ENCODE measurements at regions not wholly inside any gene's neighbourhood (a gene's known extent, or its start where the extent isn't known, plus 50 kb on each side); places are given as distances from the start of the nearest gene placed in this dataset.

DNA sequence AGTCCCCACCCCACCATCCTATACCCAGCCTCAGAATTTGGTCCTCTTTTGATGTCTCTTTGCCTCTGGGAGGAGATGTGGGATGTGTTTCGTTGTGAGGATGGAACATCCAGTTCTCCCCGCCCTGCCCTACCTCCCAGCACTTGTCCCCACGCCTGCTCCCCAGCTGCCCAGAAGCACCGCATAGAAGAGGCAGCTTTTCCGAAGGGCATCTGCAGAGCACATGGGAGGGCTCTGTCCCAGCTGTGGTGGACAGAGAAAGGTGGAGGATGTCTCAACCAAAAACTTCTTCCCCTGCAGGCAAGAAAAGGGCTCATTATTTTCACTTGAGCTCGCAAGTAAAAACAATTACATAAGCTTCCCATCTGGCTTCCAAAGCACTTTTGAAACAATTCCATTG, 302.6 kb downstream of the PCNX1 start:
- H3K27me3 Mint-ChIP-seq (ENCODE audit: insufficient read depth), result peaks cover 5% of the 10 kb centered on the region
- peaks cover 21% of the 10 kb centered on the region for H3K4me1 Mint-ChIP-seq (ENCODE audit: low read depth)
- TF ChIP-seq, protein P1, sequence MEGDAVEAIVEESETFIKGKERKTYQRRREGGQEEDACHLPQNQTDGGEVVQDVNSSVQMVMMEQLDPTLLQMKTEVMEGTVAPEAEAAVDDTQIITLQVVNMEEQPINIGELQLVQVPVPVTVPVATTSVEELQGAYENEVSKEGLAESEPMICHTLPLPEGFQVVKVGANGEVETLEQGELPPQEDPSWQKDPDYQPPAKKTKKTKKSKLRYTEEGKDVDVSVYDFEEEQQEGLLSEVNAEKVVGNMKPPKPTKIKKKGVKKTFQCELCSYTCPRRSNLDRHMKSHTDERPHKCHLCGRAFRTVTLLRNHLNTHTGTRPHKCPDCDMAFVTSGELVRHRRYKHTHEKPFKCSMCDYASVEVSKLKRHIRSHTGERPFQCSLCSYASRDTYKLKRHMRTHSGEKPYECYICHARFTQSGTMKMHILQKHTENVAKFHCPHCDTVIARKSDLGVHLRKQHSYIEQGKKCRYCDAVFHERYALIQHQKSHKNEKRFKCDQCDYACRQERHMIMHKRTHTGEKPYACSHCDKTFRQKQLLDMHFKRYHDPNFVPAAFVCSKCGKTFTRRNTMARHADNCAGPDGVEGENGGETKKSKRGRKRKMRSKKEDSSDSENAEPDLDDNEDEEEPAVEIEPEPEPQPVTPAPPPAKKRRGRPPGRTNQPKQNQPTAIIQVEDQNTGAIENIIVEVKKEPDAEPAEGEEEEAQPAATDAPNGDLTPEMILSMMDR (IDR thresholded peaks at IDR 0.05), result no peak
- no peak overlapping the region for H3K27ac Mint-ChIP-seq
- peaks cover 4% of the 10 kb centered on the region; the same call in 1 of the 2 replicates for H3K36me3 Mint-ChIP-seq (ENCODE audit: low read depth)
- no peaks in the 10 kb centered on the region for H3K9me3 Mint-ChIP-seq
- no peak overlapping the region for H3K4me3 Mint-ChIP-seq
- no peak for DNase-seq

DNA sequence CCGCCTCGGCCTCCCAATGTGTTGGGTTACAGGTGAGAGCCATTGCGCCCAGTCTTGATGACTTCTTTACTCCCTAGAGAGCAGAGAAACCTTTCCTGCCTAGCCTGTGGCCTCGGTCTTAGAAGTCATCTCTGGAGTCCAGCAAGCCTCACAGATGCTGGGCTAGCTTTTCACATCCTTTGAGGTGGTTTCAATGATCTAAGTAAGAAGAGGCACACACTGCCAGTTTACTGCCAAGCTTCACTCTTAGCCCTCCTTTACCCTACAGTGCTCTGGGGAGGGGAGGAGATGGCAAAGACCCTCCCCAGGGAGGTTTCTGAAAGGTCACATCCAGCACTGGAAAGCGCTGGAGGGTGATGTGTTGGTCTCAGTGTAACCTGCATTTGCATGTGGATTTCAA, 304.8 kb downstream of the PCNX1 start:
- TF ChIP-seq, protein P1 (IDR thresholded peaks at IDR 0.05), result no peak
- Mint-ChIP-seq H3K36me3 (ENCODE audit: low read depth) (no peaks in the 10 kb centered on the region; the same call in 1 of the 2 replicates), H3K27ac (no peak overlapping the region), H3K4me1 (ENCODE audit: low read depth) (peaks cover 12% of the 10 kb centered on the region), H3K4me3 (no peak overlapping the region), H3K9me3 (no peaks in the 10 kb centered on the region), H3K27me3 (ENCODE audit: insufficient read depth) (peaks cover 5% of the 10 kb centered on the region)
- DNase-seq, result no peak

DNA sequence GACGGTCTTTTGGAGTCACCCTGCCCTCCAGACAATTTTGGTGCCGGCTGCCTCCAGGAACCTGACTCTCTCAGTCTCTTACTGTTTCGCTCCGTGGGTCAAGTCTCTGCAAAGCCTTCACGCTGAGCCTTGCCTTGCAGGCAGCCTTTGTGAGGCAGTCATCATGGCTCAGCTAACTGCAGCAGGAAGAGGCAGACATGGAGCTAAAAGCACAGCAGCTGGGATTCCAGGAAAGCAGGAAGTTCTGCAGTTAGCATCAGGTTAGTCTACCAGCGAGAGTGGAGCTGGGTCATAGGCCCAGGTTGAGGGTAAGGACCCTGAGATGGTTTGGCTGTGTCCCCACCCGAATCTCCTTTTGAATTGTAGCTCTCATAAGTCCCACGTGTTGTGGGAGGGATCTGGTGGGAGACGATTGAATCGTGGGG, 305.4 kb downstream of the PCNX1 start:
- Mint-ChIP-seq H3K4me3 (no peak overlapping the region), H3K27me3 (ENCODE audit: insufficient read depth) (peaks cover 5% of the 10 kb centered on the region), H3K4me1 (ENCODE audit: low read depth) (peaks cover 6% of the 10 kb centered on the region), H3K27ac (no peak overlapping the region), H3K36me3 (ENCODE audit: low read depth) (peaks cover 1% of the 10 kb centered on the region), H3K9me3 (no peaks in the 10 kb centered on the region)
- TF ChIP-seq, protein P1 (IDR thresholded peaks at IDR 0.05), result no peak
- no peak for DNase-seq

DNA sequence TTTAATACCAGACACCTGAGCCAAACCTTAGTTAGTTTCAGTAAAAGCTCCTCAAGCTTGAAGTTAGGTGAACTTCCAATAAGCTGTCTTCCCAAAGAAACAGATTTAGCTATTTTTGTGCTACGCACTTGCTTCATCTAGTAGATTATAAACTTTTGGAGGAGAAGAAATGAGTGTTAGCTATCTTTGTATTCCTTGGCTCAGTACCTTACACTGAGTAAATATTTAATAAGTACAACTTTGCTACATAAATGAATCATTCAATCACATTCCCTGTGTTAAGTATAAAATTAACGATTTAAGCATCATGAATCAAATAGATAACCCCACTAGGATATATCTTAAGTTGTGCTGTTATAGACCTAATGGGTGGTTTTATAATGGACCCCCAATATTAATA, 307.0 kb downstream of the PCNX1 start:
- H3K36me3 Mint-ChIP-seq (ENCODE audit: low read depth), result peaks cover 8% of the 10 kb centered on the region
- TF ChIP-seq, protein P1 (IDR thresholded peaks at IDR 0.05), result no peak
- no peak for DNase-seq
- H3K4me3 Mint-ChIP-seq, result no peak overlapping the region
- H3K4me1 Mint-ChIP-seq (ENCODE audit: low read depth), result peaks cover 13% of the 10 kb centered on the region
- H3K9me3 Mint-ChIP-seq, result peaks cover 7% of the 10 kb centered on the region
- peaks cover 5% of the 10 kb centered on the region for H3K27me3 Mint-ChIP-seq (ENCODE audit: insufficient read depth)
- no peak overlapping the region for H3K27ac Mint-ChIP-seq

DNA sequence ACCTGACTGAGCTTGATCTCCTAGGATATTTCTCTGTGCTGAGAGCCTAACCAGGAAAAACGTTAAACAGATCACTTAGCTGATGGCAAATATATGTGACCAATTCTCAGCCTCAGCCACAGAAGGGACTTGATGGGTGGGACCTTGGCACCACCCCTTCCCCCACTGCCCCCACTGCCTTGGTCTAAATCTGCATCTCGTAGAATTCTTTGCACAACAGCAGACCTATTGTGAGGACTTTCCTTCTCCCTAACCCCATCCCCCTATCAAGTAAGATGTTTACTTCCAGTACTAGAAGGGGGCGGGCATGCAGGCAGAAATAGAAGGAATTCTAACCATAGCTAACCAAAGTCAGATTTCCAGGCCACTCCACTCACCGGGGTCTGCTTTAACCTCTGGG, 313.2 kb downstream of the PCNX1 start:
- no peak overlapping the region for H3K27ac Mint-ChIP-seq
- peaks cover 8% of the 10 kb centered on the region for H3K36me3 Mint-ChIP-seq (ENCODE audit: low read depth)
- peaks cover 7% of the 10 kb centered on the region for H3K9me3 Mint-ChIP-seq
- no peaks in the 10 kb centered on the region; the same call in 1 of the 2 replicates for H3K27me3 Mint-ChIP-seq (ENCODE audit: insufficient read depth)
- H3K4me3 Mint-ChIP-seq, result no peak overlapping the region
- DNase-seq, result no peak
- TF ChIP-seq, protein P1 (IDR thresholded peaks at IDR 0.05), result no peak
- H3K4me1 Mint-ChIP-seq (ENCODE audit: low read depth), result peaks cover 19% of the 10 kb centered on the region

DNA sequence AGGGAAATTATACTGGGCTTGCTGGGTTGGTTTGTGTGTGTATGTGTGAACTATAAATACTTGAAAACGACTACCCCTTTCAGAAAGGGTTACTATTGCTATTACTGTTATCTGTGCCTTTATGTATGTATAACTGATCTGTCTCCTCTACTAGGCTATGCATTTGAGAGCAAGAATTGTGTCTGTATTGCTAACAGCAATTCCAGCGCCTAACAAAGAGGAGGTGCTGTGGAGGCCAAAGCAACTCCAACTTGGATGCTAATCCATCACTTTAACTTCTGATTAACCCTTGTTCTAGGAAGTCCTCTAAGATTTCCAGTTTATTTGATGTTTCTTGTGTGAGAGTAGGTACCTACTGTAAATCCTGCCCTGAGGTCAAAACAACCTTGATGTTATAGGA, 313.9 kb downstream of the PCNX1 start:
- TF ChIP-seq, protein P1 (IDR thresholded peaks at IDR 0.05), result no peak
- Mint-ChIP-seq H3K27me3 (ENCODE audit: insufficient read depth) (no peaks in the 10 kb centered on the region; the same call in 1 of the 2 replicates), H3K4me1 (ENCODE audit: low read depth) (peaks cover 19% of the 10 kb centered on the region), H3K4me3 (no peak overlapping the region), H3K36me3 (ENCODE audit: low read depth) (peaks cover 8% of the 10 kb centered on the region), H3K27ac (no peak overlapping the region), H3K9me3 (peaks cover 7% of the 10 kb centered on the region)
- DNase-seq, result no peak
